NB4 (cell line): ENCODE measurements at regions not wholly inside any gene's neighbourhood (a gene's known extent, or its start where the extent isn't known, plus 50 kb on each side); places are given as distances from the start of the nearest gene placed in this dataset.

Experiments
- POLR2A ChIP-seq: IDR thresholded peaks from 2 replicates; pipeline ENCODE4 v1.6.1; 2011; ENCODE audit warnings: mild to moderate bottlenecking; ENCODE audit not compliant: insufficient read length; ENCODE audit errors: extremely low read depth
- TF ChIP-seq, protein P1 (sequence below): IDR thresholded peaks from one replicate; pipeline ENCODE4 v1.5.1; 2012; ENCODE audit warnings: low read depth, low read length
- TF ChIP-seq, protein P2 (sequence below): IDR thresholded peaks from 2 replicates; pipeline ENCODE4 v1.6.1; 2011; ENCODE audit warnings: low read depth, low read length

DNA sequence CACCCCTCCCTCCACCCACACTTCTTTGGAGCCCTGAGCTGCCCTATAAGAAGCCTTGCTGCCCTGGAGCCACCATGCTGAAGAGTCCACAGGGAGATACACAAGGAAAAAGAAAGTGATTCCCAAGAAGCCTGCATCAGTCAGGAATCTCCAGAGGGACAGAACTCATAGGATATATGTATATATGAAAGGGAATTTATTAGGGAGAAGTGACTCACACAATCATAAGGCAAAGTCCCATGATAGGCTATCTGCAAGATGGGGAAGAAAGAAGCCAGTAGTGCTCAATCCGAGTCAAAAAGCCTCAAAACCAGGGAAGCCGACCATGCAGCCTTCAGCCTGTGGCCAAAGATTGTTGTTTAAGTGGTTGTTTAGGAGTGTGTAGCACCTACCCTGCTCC is 87.9 kb downstream of the TMEM114 start:
- TF ChIP-seq POLR2A: no peak
- TF ChIP-seq, protein P1, sequence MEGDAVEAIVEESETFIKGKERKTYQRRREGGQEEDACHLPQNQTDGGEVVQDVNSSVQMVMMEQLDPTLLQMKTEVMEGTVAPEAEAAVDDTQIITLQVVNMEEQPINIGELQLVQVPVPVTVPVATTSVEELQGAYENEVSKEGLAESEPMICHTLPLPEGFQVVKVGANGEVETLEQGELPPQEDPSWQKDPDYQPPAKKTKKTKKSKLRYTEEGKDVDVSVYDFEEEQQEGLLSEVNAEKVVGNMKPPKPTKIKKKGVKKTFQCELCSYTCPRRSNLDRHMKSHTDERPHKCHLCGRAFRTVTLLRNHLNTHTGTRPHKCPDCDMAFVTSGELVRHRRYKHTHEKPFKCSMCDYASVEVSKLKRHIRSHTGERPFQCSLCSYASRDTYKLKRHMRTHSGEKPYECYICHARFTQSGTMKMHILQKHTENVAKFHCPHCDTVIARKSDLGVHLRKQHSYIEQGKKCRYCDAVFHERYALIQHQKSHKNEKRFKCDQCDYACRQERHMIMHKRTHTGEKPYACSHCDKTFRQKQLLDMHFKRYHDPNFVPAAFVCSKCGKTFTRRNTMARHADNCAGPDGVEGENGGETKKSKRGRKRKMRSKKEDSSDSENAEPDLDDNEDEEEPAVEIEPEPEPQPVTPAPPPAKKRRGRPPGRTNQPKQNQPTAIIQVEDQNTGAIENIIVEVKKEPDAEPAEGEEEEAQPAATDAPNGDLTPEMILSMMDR: no peak
- TF ChIP-seq, protein P2, sequence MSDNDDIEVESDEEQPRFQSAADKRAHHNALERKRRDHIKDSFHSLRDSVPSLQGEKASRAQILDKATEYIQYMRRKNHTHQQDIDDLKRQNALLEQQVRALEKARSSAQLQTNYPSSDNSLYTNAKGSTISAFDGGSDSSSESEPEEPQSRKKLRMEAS: no peak
